Psoas muscle (tissue), 7 donors: ENCODE measurements at regions not wholly inside any gene's neighbourhood (a gene's known extent, or its start where the extent isn't known, plus 50 kb on each side); places are given as distances from the start of the nearest gene placed in this dataset.

Source experiments
- ATAC-seq, 4 donors: fragments of 200-7000 bp; cut with Tn5 transposase; one replicate each; pipeline ENCODE4 v1.9.1; 2020; ENCODE audit warnings: moderate library complexity in 3 of 4, mild to moderate bottlenecking in 2 of 4
- DNase-seq, 2 donors: peaks; one replicate each; pipeline ENCODE4 v3.0.0-alpha.2; 2020
- H3K27ac ChIP-seq: fragments of 200-600 bp; one replicate; pipeline ENCODE4 v1.8.0; 2022
- H3K27me3 ChIP-seq, 3 donors: fragments of 200-600 bp in 1 of 3; one replicate each; pipeline versions ENCODE4 v1.6.1 to v1.8.0; 2013 to 2022; ENCODE audit warnings: low read length in 2 of 3, mild to moderate bottlenecking in 2 of 3, moderate library complexity in 1 of 3; ENCODE audit not compliant: insufficient read depth in 3 of 3
- H3K36me3 ChIP-seq, 2 donors: fragments of 200-600 bp in 1 of 2; one replicate each; pipeline versions ENCODE4 v1.6.1 to v1.8.0; 2013 to 2022; ENCODE audit warnings: low read depth in 1 of 2, mild to moderate bottlenecking in 1 of 2, moderate library complexity in 1 of 2; ENCODE audit not compliant: insufficient read depth in 1 of 2
- H3K4me1 ChIP-seq: fragments of 200-600 bp; one replicate; pipeline ENCODE4 v1.8.0; 2022
- H3K4me3 ChIP-seq: fragments of 200-600 bp; one replicate; pipeline ENCODE4 v1.8.0; 2022; ENCODE audit warnings: mild to moderate bottlenecking
- H3K9me3 ChIP-seq: fragments of 200-600 bp; one replicate; pipeline ENCODE4 v1.8.0; 2022
- WGBS, 3 donors: extraction: QIAGEN DNeasy Blood & Tissue Kit; methylation state at CpG; one replicate each; pipeline versions ENCODE4 v1.1.6 to v1.1.7; 2013; 5-methylcytosine and 5-hydroxymethylcytosine counted together
- intact Hi-C, 2 donors: fragments of 100-400 bp; cut with DNase I; formaldehyde crosslinking; loops; one replicate each; pipeline versions ENCODE4 v1.11.0 to v1.14.2; 2022
- TF ChIP-seq, protein P1 (sequence below): fragments of 200-600 bp; IDR thresholded peaks from one replicate; pipeline ENCODE4 v1.8.0; 2022; ENCODE audit warnings: antibody characterized with exemption
- donor health status: healthy with polysubstance abuse.
- donor health status: DM: no; HTN: no; CAD: no; lungs with moderate emphysema.
- donor health status: Bipolar disorder and iron deficiency.
- donor health status: healthy.
- donor health status: DM: yes; HTN: yes; CAD: no.
- donor health status: DM: no; HTN: no; CAD: no.
- donor health status: DM: yes; HTN: yes; CAD: no.

GRCh38 chrX:42495139-42495538, 282.8 kb downstream of the PPP1R2C start:
- 80 to 91% (median 89%) methylated on average over 7 of the region's 7 CpGs for WGBS, 3 donors
- TF ChIP-seq, protein P1, sequence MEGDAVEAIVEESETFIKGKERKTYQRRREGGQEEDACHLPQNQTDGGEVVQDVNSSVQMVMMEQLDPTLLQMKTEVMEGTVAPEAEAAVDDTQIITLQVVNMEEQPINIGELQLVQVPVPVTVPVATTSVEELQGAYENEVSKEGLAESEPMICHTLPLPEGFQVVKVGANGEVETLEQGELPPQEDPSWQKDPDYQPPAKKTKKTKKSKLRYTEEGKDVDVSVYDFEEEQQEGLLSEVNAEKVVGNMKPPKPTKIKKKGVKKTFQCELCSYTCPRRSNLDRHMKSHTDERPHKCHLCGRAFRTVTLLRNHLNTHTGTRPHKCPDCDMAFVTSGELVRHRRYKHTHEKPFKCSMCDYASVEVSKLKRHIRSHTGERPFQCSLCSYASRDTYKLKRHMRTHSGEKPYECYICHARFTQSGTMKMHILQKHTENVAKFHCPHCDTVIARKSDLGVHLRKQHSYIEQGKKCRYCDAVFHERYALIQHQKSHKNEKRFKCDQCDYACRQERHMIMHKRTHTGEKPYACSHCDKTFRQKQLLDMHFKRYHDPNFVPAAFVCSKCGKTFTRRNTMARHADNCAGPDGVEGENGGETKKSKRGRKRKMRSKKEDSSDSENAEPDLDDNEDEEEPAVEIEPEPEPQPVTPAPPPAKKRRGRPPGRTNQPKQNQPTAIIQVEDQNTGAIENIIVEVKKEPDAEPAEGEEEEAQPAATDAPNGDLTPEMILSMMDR, result no peak
- intact Hi-C loops, result no loop called here
- H3K4me3 ChIP-seq, result no peak overlapping the region
- peaks cover 0 to 23% (median 0%) of the 10 kb centered on the region in 3 donors for H3K27me3 ChIP-seq
- DNase-seq, result no peak
- H3K27ac ChIP-seq, result no peak overlapping the region
- ATAC-seq, result no peak
- no peaks in the 10 kb centered on the region for H3K36me3 ChIP-seq
- no peaks in the 10 kb centered on the region for H3K4me1 ChIP-seq
- H3K9me3 ChIP-seq, result no peaks in the 10 kb centered on the region

DNA sequence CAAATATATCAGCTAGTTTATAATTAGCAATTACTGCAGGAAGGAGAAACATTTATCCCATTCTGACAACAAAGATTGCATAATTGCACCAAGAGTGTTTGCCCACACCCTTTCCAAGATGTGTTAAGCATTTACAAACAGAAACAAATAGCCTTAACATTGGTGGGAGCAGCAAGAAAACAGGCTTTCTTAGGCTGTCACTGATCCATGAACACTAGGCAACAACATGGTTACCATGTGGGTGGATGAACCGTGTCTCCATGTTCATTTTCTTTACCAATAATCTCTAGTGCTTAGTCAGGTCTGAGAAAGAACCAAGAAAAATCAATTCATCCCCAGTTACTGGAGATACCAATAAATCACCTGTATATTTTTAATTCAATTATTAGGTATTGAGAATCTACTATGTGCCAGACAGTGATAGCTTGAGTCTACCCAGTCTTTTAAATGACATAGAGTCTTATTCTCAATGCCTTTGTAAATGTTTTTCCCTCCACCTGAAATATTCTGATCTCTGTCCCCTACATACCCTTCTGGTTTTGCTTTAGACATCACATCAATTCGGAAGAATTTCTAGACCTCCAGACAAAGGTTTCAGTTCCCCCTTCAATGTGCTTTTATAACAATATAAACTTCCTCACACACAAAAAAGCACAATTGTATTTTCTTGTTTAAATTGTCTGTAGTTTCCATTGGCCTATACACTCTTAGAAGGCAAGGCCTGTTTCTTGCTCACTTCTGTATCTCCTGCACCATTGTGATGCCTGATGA, 286.6 kb downstream of the PPP1R2C start:
- intact Hi-C loops, result no loop called here
- DNase-seq, result no peak
- ATAC-seq, result no peak
- Histone ChIP-seq H3K4me1 (no peaks in the 10 kb centered on the region), H3K4me3 (no peak overlapping the region), H3K36me3 (no peaks in the 10 kb centered on the region), H3K9me3 (no peaks in the 10 kb centered on the region), H3K27me3 (peaks cover 0 to 6% (median 0%) of the 10 kb centered on the region in 3 donors), H3K27ac (no peak overlapping the region)
- TF ChIP-seq, protein P1, result no peak
- WGBS, 3 donors, result 66 to 93% (median 88%) methylated on average over 2 of the region's 2 CpGs

GRCh38 chrX:42490111-42490510, 287.9 kb downstream of the PPP1R2C start:
- TF ChIP-seq, protein P1, result no peak
- H3K9me3 ChIP-seq, result no peaks in the 10 kb centered on the region
- no peaks in the 10 kb centered on the region for H3K36me3 ChIP-seq
- 50 to 91% (median 79%) methylated on average over 3 of the region's 3 CpGs for WGBS, 3 donors
- no peaks in the 10 kb centered on the region for H3K4me1 ChIP-seq
- no peak overlapping the region for H3K4me3 ChIP-seq
- no peak for ATAC-seq
- no peak for DNase-seq
- H3K27ac ChIP-seq, result no peak overlapping the region
- intact Hi-C loops, result no loop called here
- no peaks in the 10 kb centered on the region for H3K27me3 ChIP-seq

- intact Hi-C loops, result no loop called here
- Histone ChIP-seq H3K27me3 (no peaks in the 10 kb centered on the region), H3K9me3 (no peaks in the 10 kb centered on the region), H3K36me3 (no peaks in the 10 kb centered on the region), H3K27ac (no peak overlapping the region), H3K4me1 (no peaks in the 10 kb centered on the region), H3K4me3 (no peak overlapping the region)
- no peak for ATAC-seq
- 23 to 26% (median 25%) methylated on average over 2 of the region's 2 CpGs for WGBS, 3 donors
- DNase-seq, result no peak
- TF ChIP-seq, protein P1, result no peak
Measured at GRCh38 chrX:42485601-42486000, 292.4 kb downstream of the PPP1R2C start.

GRCh38 chrX:42484233-42484632, 293.7 kb downstream of the PPP1R2C start:
- Histone ChIP-seq H3K9me3 (no peaks in the 10 kb centered on the region), H3K27me3 (no peaks in the 10 kb centered on the region), H3K4me1 (no peaks in the 10 kb centered on the region), H3K36me3 (no peaks in the 10 kb centered on the region), H3K27ac (no peak overlapping the region), H3K4me3 (no peak overlapping the region)
- TF ChIP-seq, protein P1, result no peak
- WGBS, 3 donors, result 91 to 95% (median 95%) methylated on average over 1 of the region's 1 CpG
- no peak for ATAC-seq
- intact Hi-C loops, result no loop called here
- DNase-seq, result no peak
